ENCODE measurements at regions not wholly inside any gene's neighbourhood (a gene's known extent, or its start where the extent isn't known, plus 50 kb on each side); places are given as distances from the start of the nearest gene placed in this dataset.

GRCh38 chr22:47535681-47536080, 773.2 kb downstream of the TBC1D22A start:
- no peak for ATAC-seq
- no peak overlapping the region for H3K4me3 ChIP-seq
- no peaks in the 10 kb centered on the region for H3K27me3 ChIP-seq
- intact Hi-C loops (cut with DNase I): no loop called here
- DNase-seq: no peak
- TF ChIP-seq, protein P1, sequence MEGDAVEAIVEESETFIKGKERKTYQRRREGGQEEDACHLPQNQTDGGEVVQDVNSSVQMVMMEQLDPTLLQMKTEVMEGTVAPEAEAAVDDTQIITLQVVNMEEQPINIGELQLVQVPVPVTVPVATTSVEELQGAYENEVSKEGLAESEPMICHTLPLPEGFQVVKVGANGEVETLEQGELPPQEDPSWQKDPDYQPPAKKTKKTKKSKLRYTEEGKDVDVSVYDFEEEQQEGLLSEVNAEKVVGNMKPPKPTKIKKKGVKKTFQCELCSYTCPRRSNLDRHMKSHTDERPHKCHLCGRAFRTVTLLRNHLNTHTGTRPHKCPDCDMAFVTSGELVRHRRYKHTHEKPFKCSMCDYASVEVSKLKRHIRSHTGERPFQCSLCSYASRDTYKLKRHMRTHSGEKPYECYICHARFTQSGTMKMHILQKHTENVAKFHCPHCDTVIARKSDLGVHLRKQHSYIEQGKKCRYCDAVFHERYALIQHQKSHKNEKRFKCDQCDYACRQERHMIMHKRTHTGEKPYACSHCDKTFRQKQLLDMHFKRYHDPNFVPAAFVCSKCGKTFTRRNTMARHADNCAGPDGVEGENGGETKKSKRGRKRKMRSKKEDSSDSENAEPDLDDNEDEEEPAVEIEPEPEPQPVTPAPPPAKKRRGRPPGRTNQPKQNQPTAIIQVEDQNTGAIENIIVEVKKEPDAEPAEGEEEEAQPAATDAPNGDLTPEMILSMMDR (IDR thresholded peaks at IDR 0.05): no peak
- no peaks in the 10 kb centered on the region for H3K36me3 ChIP-seq
- H3K9me3 ChIP-seq: no peaks in the 10 kb centered on the region
- H3K27ac ChIP-seq: no peak overlapping the region
- H3K4me1 ChIP-seq: no peaks in the 10 kb centered on the region

GRCh38 chr22:47534804-47535410, 772.5 kb downstream of the TBC1D22A start:
- peak in 1 of 4 donors; percentile 43 for DNase-seq
- H3K36me3 ChIP-seq: no peaks in the 10 kb centered on the region
- H3K4me3 ChIP-seq: no peak overlapping the region
- no peaks in the 10 kb centered on the region for H3K27me3 ChIP-seq
- H3K4me1 ChIP-seq: no peaks in the 10 kb centered on the region
- intact Hi-C loops (cut with DNase I): no loop called here
- H3K9me3 ChIP-seq: no peaks in the 10 kb centered on the region
- TF ChIP-seq, protein P1 (IDR thresholded peaks at IDR 0.05): no peak
- H3K27ac ChIP-seq: no peak overlapping the region
- no peak for ATAC-seq

- DNase-seq: peak in 2 of 4 donors; percentile 88 to 93
- no peaks in the 10 kb centered on the region for H3K27me3 ChIP-seq
- ATAC-seq: peak; percentile 36
- no peak overlapping the region for H3K27ac ChIP-seq
- no peaks in the 10 kb centered on the region for H3K36me3 ChIP-seq
- intact Hi-C loops (cut with DNase I): no loop called here
- no peaks in the 10 kb centered on the region for H3K9me3 ChIP-seq
- TF ChIP-seq, protein P1 (IDR thresholded peaks at IDR 0.05): no peak
- no peaks in the 10 kb centered on the region for H3K4me1 ChIP-seq
- no peak overlapping the region for H3K4me3 ChIP-seq
Measured at GRCh38 chr22:47533961-47534803, 771.7 kb downstream of the TBC1D22A start.

GRCh38 chr22:47517062-47517461, 754.6 kb downstream of the TBC1D22A start:
- no peak for ATAC-seq
- intact Hi-C loops (cut with DNase I): no loop called here
- Histone ChIP-seq H3K27me3 (peaks cover 0 to 5% of the 10 kb centered on the region in 2 donors), H3K4me1 (no peaks in the 10 kb centered on the region), H3K36me3 (no peaks in the 10 kb centered on the region), H3K9me3 (no peaks in the 10 kb centered on the region), H3K4me3 (no peak overlapping the region), H3K27ac (no peak overlapping the region)
- DNase-seq: no peak
- TF ChIP-seq, protein P1 (IDR thresholded peaks at IDR 0.05): no peak

- TF ChIP-seq, protein P1 (IDR thresholded peaks at IDR 0.05): no peak
- intact Hi-C loops (cut with DNase I): no loop called here
- Histone ChIP-seq H3K36me3 (no peaks in the 10 kb centered on the region), H3K4me1 (no peaks in the 10 kb centered on the region), H3K27me3 (peaks cover 0 to 5% of the 10 kb centered on the region in 2 donors), H3K27ac (no peak overlapping the region), H3K4me3 (no peak overlapping the region), H3K9me3 (no peaks in the 10 kb centered on the region)
- no peak for ATAC-seq
- peak in 1 of 4 donors; percentile 12 for DNase-seq
Measured at GRCh38 chr22:47515384-47516125, 753.1 kb downstream of the TBC1D22A start.

Data from left lung (tissue), 4 donors.